IMR-90 (cell line): ENCODE measurements at regions not wholly inside any gene's neighbourhood (a gene's known extent, or its start where the extent isn't known, plus 50 kb on each side); places are given as distances from the start of the nearest gene placed in this dataset.

Experiments
- ATAC-seq: fragments of 200-7000 bp; cut with Tn5 transposase; 2 replicates; pipeline ENCODE4 v1.9.1; 2020; ENCODE audit warnings: low read depth, mild to moderate bottlenecking, moderate library complexity
- BruUV-seq: library from RNA; stranded (reverse); fragments of 400-500 nt; replicated peaks from 2 replicates; lab custom pipeline; 2021; lab: Mats Ljungman, UMichigan
- CTCF ChIA-PET: fragments of 300-600 bp; formaldehyde crosslinking; extraction: SDS; loops from one replicate; lab custom pipeline; 2021; ENCODE audit warnings: antibody characterized with exemption; lab: Yijun Ruan, JAX
- POLR2A ChIA-PET: fragments of 300-600 bp; sonication (Branson Sonifier 250); formaldehyde crosslinking; loops from one replicate; lab custom pipeline; 2022; ENCODE audit warnings: antibody characterized with exemption; ENCODE audit not compliant: unreplicated experiment; lab: Charles Lee
- DNase-seq: peaks from one replicate; pipeline ENCODE4 v3.0.0; 2013
- H2AFZ ChIP-seq: replicated peaks from 2 replicates; pipeline ENCODE3; 2013; ENCODE audit warnings: low read length, mild to moderate bottlenecking; ENCODE audit not compliant: poor library complexity
- H2AK5ac ChIP-seq: 2 replicates; pipeline ENCODE4 v1.6.1; 2013; ENCODE audit warnings: low read depth, low read length, inconsistent platforms
- H2AK9ac ChIP-seq: replicated peaks from 2 replicates; pipeline ENCODE3; 2013; ENCODE audit warnings: mild to moderate bottlenecking, low read depth, low read length, moderate library complexity; ENCODE audit not compliant: poor library complexity
- H2BK120ac ChIP-seq: 2 replicates; pipeline ENCODE4 v1.6.1; 2013; ENCODE audit warnings: low read depth, low read length, inconsistent platforms
- H2BK15ac ChIP-seq: 3 replicates; pipeline ENCODE4 v1.6.1; 2013; ENCODE audit warnings: low read depth, low read length, inconsistent platforms
- H2BK20ac ChIP-seq: 2 replicates; pipeline ENCODE4 v1.6.1; 2013; ENCODE audit warnings: low read depth, mild to moderate bottlenecking, inconsistent platforms, low read length, moderate library complexity
- H2BK5ac ChIP-seq: 2 replicates; pipeline ENCODE4 v1.6.1; 2013; ENCODE audit warnings: mild to moderate bottlenecking, low read depth, low read length, inconsistent platforms; ENCODE audit not compliant: poor library complexity, severe bottlenecking
- H3K14ac ChIP-seq: replicated peaks from 2 replicates; pipeline ENCODE4 v1.6.1; 2013; ENCODE audit warnings: low read depth, low read length, inconsistent platforms
- H3K18ac ChIP-seq: 2 replicates; pipeline ENCODE4 v1.6.1; 2013; ENCODE audit warnings: low read depth, low read length, control low read depth
- H3K23ac ChIP-seq: 2 replicates; pipeline ENCODE4 v1.6.1; 2013; ENCODE audit warnings: low read depth, low read length, inconsistent platforms
- H3K27ac ChIP-seq: 2 replicates; pipeline ENCODE4 v1.5.1; 2013; ENCODE audit warnings: mild to moderate bottlenecking, control low read depth, low read length; ENCODE audit not compliant: insufficient read depth
- H3K27me3 ChIP-seq: 2 replicates; pipeline ENCODE4 v1.6.1; 2013; ENCODE audit warnings: low read length; ENCODE audit not compliant: control insufficient read depth, insufficient read depth
- H3K36me3 ChIP-seq: 2 replicates; pipeline ENCODE4 v1.6.1; 2013; ENCODE audit warnings: low read length, mixed read lengths; ENCODE audit not compliant: control insufficient read depth, insufficient read depth
- H3K4ac ChIP-seq: 2 replicates; pipeline ENCODE4 v1.6.1; 2013; ENCODE audit warnings: low read depth, low read length, inconsistent platforms
- H3K4me1 ChIP-seq: 2 replicates; pipeline ENCODE4 v1.6.1; 2013; ENCODE audit warnings: low read length, mixed read lengths; ENCODE audit not compliant: control insufficient read depth, insufficient read depth
- H3K4me2 ChIP-seq: 2 replicates; pipeline ENCODE4 v1.6.1; 2013; ENCODE audit warnings: low read depth, mild to moderate bottlenecking, control low read depth, low read length, moderate library complexity
- H3K4me3 ChIP-seq: 2 replicates; pipeline ENCODE4 v1.5.1; 2013; ENCODE audit warnings: low read depth, mild to moderate bottlenecking, control low read depth, low read length, moderate library complexity; ENCODE audit not compliant: insufficient read depth
- H3K56ac ChIP-seq: 2 replicates; pipeline ENCODE4 v1.6.1; 2013; ENCODE audit warnings: low read length, inconsistent platforms; ENCODE audit not compliant: insufficient read depth; ENCODE audit errors: extremely low read depth
- H3K79me1 ChIP-seq, 2 experiments: 2 replicates each; pipeline ENCODE4 v1.6.1; 2013; ENCODE audit warnings: low read length in 2 of 2, inconsistent platforms in 1 of 2, low read depth in 1 of 2
- H3K9ac ChIP-seq: 2 replicates; pipeline ENCODE4 v1.6.1; 2013; ENCODE audit warnings: low read depth, low read length, control low read depth
- H3K9me1 ChIP-seq: 2 replicates; pipeline ENCODE4 v1.6.1; 2013; ENCODE audit warnings: low read length, inconsistent platforms; ENCODE audit not compliant: insufficient read depth
- H3K9me3 ChIP-seq: 2 replicates; pipeline ENCODE4 v1.6.1; 2013; ENCODE audit warnings: low read length; ENCODE audit not compliant: control insufficient read depth, insufficient read depth
- H4K20me1 ChIP-seq: 2 replicates; pipeline ENCODE4 v1.6.1; 2013; ENCODE audit warnings: low read length, inconsistent platforms; ENCODE audit not compliant: insufficient read depth
- H4K5ac ChIP-seq: 2 replicates; pipeline ENCODE4 v1.6.1; 2013; ENCODE audit warnings: mild to moderate bottlenecking, low read depth, low read length, control low read depth
- H4K8ac ChIP-seq, 2 experiments: 2 replicates each; pipeline ENCODE4 v1.6.1; 2013; ENCODE audit warnings: low read depth in 2 of 2, low read length in 2 of 2, control low read depth in 1 of 2, inconsistent platforms in 1 of 2
- H4K91ac ChIP-seq: 2 replicates; pipeline ENCODE4 v1.6.1; 2013; ENCODE audit warnings: low read depth, low read length, inconsistent platforms; ENCODE audit not compliant: insufficient read depth
- MAZ ChIP-seq: IDR thresholded peaks from 2 replicates; pipeline ENCODE4 v1.6.1; 2012; ENCODE audit warnings: low read depth, mild to moderate bottlenecking, low read length, improper control_type of control experiment, moderate library complexity, borderline replicate concordance
- MXI1 ChIP-seq: IDR thresholded peaks from 2 replicates; pipeline ENCODE4 v1.6.1; 2012; ENCODE audit warnings: low read depth, mild to moderate bottlenecking, low read length, moderate library complexity, borderline replicate concordance
- NFE2L2 ChIP-seq: fragments of 150-350 bp; IDR thresholded peaks from 2 replicates; pipeline ENCODE4 v1.6.1; 2016; ENCODE audit warnings: low read depth, mild to moderate bottlenecking, low read length
- RAD21 ChIP-seq: IDR thresholded peaks from 2 replicates; pipeline ENCODE4 v1.6.1; 2012; ENCODE audit warnings: low read length, improper control_type of control experiment
- RFX5 ChIP-seq: IDR thresholded peaks from 2 replicates; pipeline ENCODE4 v1.8.0; 2012; ENCODE audit warnings: low read depth, mild to moderate bottlenecking, low read length, moderate library complexity
- USF2 ChIP-seq: fragments of 150-350 bp; IDR thresholded peaks from 2 replicates; pipeline ENCODE4 v1.6.1; 2017; ENCODE audit warnings: mild to moderate bottlenecking, antibody characterized with exemption, low read length, low read depth
- WGBS, 2 experiments: methylation state at CpG; one replicate each; pipeline versions ENCODE4 v1.1.5 to v1.1.7; 2013; ENCODE audit warnings: missing lambda C conversion rate in 2 of 2; ENCODE audit not compliant: insufficient read length in 1 of 2; ENCODE audit errors: extremely low coverage in 2 of 2; 5-methylcytosine and 5-hydroxymethylcytosine counted together
- dilution Hi-C: fragments of 300-500 bp; cut with HindIII; formaldehyde crosslinking; loops from one replicate; pipeline ENCODE4 v1.14.3; 2018; ENCODE audit warnings: low sequenced_read_pairs; ENCODE audit not compliant: unreplicated experiment
- in situ Hi-C: fragments of 300-500 bp; cut with MboI; formaldehyde crosslinking; loops from 3 replicates; pipeline ENCODE4 v1.14.3; 2019; ENCODE audit warnings: low sequenced_read_pairs, inconsistent platforms, mixed read lengths
- intact Hi-C: fragments of 100-400 bp; cut with micrococcal nuclease; formaldehyde crosslinking; loops from 2 replicates; pipeline ENCODE4 v1.10.0; 2022

GRCh38 chr10:22792161-22792560, 77.8 kb upstream of the PIP4K2A start:
- no peak for TF ChIP-seq MAZ
- TF ChIP-seq USF2, result no peak
- no peak for TF ChIP-seq NFE2L2
- TF ChIP-seq RAD21, result no peak
- no peak for TF ChIP-seq MXI1
- no peak for TF ChIP-seq RFX5
- Histone ChIP-seq H2BK120ac (no peak overlapping the region), H3K9me1 (no peaks in the 10 kb centered on the region), H3K56ac (no peak overlapping the region), H3K4me1 (no peaks in the 10 kb centered on the region; the same call in 1 of the 2 replicates), H3K23ac (no peak overlapping the region), H4K20me1 (no peaks in the 10 kb centered on the region), H3K4ac (no peak overlapping the region), H3K9ac (no peak overlapping the region), H4K5ac (no peak overlapping the region), H3K27ac (no peak overlapping the region), H3K4me3 (no peak overlapping the region), H2BK5ac (no peak overlapping the region), H3K27me3 (no peaks in the 10 kb centered on the region), H2AFZ (no peak overlapping the region), H4K91ac (no peak overlapping the region), H3K79me1 (no peaks in the 10 kb centered on the region), H3K14ac (no peak overlapping the region), H4K8ac (no peak overlapping the region), H2BK20ac (no peak overlapping the region), H2AK9ac (no peak overlapping the region), H2BK15ac (no peak overlapping the region), H3K36me3 (no peaks in the 10 kb centered on the region), H3K18ac (no peak overlapping the region), H2AK5ac (no peak overlapping the region), H3K4me2 (no peak overlapping the region), H3K9me3 (no peaks in the 10 kb centered on the region)
- ChIA-PET POLR2A (no interaction called here), CTCF (no interaction called here)
- intact Hi-C loops, result no loop called here
- ATAC-seq (no peak), DNase-seq (no peak)
- dilution Hi-C loops, result no loop called here
- in situ Hi-C loops, result no loop called here
- BruUV-seq, result no TSS peak
- WGBS, 2 experiments, result no CpG with 5 or more reads among the region's 4 CpGs
